ENCODE measurements at regions not wholly inside any gene's neighbourhood (a gene's known extent, or its start where the extent isn't known, plus 50 kb on each side); places are given as distances from the start of the nearest gene placed in this dataset.
A peak's percentile ranks its signal among the peaks of the same experiment; 100 is the strongest.

GRCh38 chr4:174438711-174439110 lies 83.6 kb downstream of the HPGD start:
- no peak for DNase-seq (ENCODE audit: low read depth)

GRCh38 chr4:174437749-174438148 lies 84.5 kb downstream of the HPGD start:
- no peak for DNase-seq (ENCODE audit: low read depth)

- peak; percentile 79 for DNase-seq (ENCODE audit: low read depth)
These were observed 85.0 kb downstream of the HPGD start for GRCh38 chr4:174437324-174437723.

- no peak for DNase-seq (ENCODE audit: low read depth)
These were observed 85.9 kb downstream of the HPGD start for GRCh38 chr4:174436377-174436776.

- DNase-seq (ENCODE audit: low read depth): no peak
These were observed 86.3 kb downstream of the HPGD start for GRCh38 chr4:174435974-174436373.

- DNase-seq (ENCODE audit: low read depth): no peak
These were observed 87.8 kb downstream of the HPGD start for GRCh38 chr4:174434455-174434854.

- DNase-seq (ENCODE audit: low read depth): no peak
These were observed 91.7 kb downstream of the HPGD start for GRCh38 chr4:174430576-174430975.

GRCh38 chr4:174429701-174430410 lies 92.4 kb downstream of the HPGD start:
- no peak for DNase-seq (ENCODE audit: low read depth)

- peak; percentile 13 for DNase-seq (ENCODE audit: low read depth)
These were observed 94.6 kb downstream of the HPGD start for GRCh38 chr4:174427571-174428140.

GRCh38 chr4:174425669-174426068 lies 96.6 kb downstream of the HPGD start:
- no peak for DNase-seq (ENCODE audit: low read depth)

- peak; percentile 81 for DNase-seq (ENCODE audit: low read depth)
These were observed 98.9 kb downstream of the HPGD start for GRCh38 chr4:174423257-174423944.

- DNase-seq (ENCODE audit: low read depth): no peak
These were observed 99.4 kb downstream of the HPGD start for GRCh38 chr4:174422893-174423256.

GRCh38 chr4:174420316-174420715 lies 102.0 kb downstream of the HPGD start:
- no peak for DNase-seq (ENCODE audit: low read depth)

- no peak for DNase-seq (ENCODE audit: low read depth)
These were observed 103.6 kb downstream of the HPGD start for GRCh38 chr4:174418640-174419212.

- no peak for DNase-seq (ENCODE audit: low read depth)
These were observed 113.3 kb downstream of the HPGD start for GRCh38 chr4:174408841-174409552.

- DNase-seq (ENCODE audit: low read depth): no peak
These were observed 115.9 kb downstream of the HPGD start for GRCh38 chr4:174406383-174406782.

- DNase-seq (ENCODE audit: low read depth): no peak
These were observed 116.4 kb downstream of the HPGD start for GRCh38 chr4:174405923-174406322.

GRCh38 chr4:174404677-174405076 lies 117.6 kb downstream of the HPGD start:
- no peak for DNase-seq (ENCODE audit: low read depth)

GRCh38 chr4:174403177-174403543 lies 119.1 kb downstream of the HPGD start:
- no peak for DNase-seq (ENCODE audit: low read depth)

GRCh38 chr4:174402470-174403176 lies 118.9 kb downstream of the CEP44 start:
- no peak for DNase-seq (ENCODE audit: low read depth)

GRCh38 chr4:174401471-174402130 lies 117.9 kb downstream of the CEP44 start:
- no peak for DNase-seq (ENCODE audit: low read depth)

All from LHCN-M2 (cell line).